PC-3 (cell line): ENCODE measurements at regions not wholly inside any gene's neighbourhood (a gene's known extent, or its start where the extent isn't known, plus 50 kb on each side); places are given as distances from the start of the nearest gene placed in this dataset.

Experiments
- ATAC-seq: fragments of 200-7000 bp; cut with Tn5 transposase; 2 replicates; pipeline ENCODE4 v1.9.1; 2020; ENCODE audit warnings: mild to moderate bottlenecking, moderate library complexity
- BruUV-seq: library from RNA; stranded (reverse); fragments of 400-500 nt; replicated peaks from 2 replicates; lab custom pipeline; 2021; lab: Mats Ljungman, UMichigan
- CTCF ChIA-PET: fragments of 300-600 bp; sonication (Branson Sonifier 250); formaldehyde crosslinking; loops from one replicate; lab custom pipeline; 2022; ENCODE audit warnings: antibody characterized with exemption; lab: Charles Lee
- POLR2A ChIA-PET: fragments of 300-600 bp; sonication (Branson Sonifier 250); formaldehyde crosslinking; loops from one replicate; lab custom pipeline; 2022; ENCODE audit warnings: antibody characterized with exemption; ENCODE audit not compliant: unreplicated experiment; lab: Charles Lee
- DNase-seq: peaks from one replicate; pipeline ENCODE4 v3.0.0-alpha.2; 2015
- H2AFZ ChIP-seq: fragments of 300-600 bp; sonication (generic); 2 replicates; pipeline ENCODE4 v1.6.0; 2016; ENCODE audit warnings: antibody characterized with exemption, low read length
- H3F3A ChIP-seq: fragments of 300-600 bp; sonication (generic); one replicate; pipeline ENCODE4 v1.6.0; 2017; ENCODE audit warnings: antibody characterized with exemption, low read length, control low read depth, mild to moderate bottlenecking; ENCODE audit not compliant: unreplicated experiment
- H3K27ac ChIP-seq: fragments of 300-600 bp; sonication (generic); 2 replicates; pipeline ENCODE4 v1.5.1; 2016; ENCODE audit warnings: mild to moderate bottlenecking, low read length
- H3K27me3 ChIP-seq: fragments of 300-600 bp; sonication (generic); 2 replicates; pipeline ENCODE4 v1.6.1; 2016; ENCODE audit warnings: low read length, mixed read lengths
- H3K36me3 ChIP-seq: fragments of 300-600 bp; sonication (generic); 2 replicates; pipeline ENCODE4 v1.6.1; 2016; ENCODE audit warnings: low read depth, mixed run types, low read length, mixed read lengths
- H3K4me1 ChIP-seq: fragments of 300-600 bp; sonication (generic); 2 replicates; pipeline ENCODE4 v1.5.1; 2016; ENCODE audit warnings: low read length; ENCODE audit not compliant: insufficient read depth
- H3K4me2 ChIP-seq: fragments of 300-600 bp; sonication (generic); 2 replicates; pipeline ENCODE4 v1.6.0; 2016; ENCODE audit warnings: low read length
- H3K4me3 ChIP-seq: fragments of 300-600 bp; sonication (generic); 2 replicates; pipeline ENCODE4 v1.5.1; 2016; ENCODE audit warnings: mild to moderate bottlenecking, low read length, mixed read lengths
- H3K79me2 ChIP-seq: fragments of 300-600 bp; sonication (generic); 2 replicates; pipeline ENCODE4 v1.6.1; 2017; ENCODE audit warnings: low read length, mixed read lengths
- H3K9ac ChIP-seq: fragments of 300-600 bp; sonication (generic); 2 replicates; pipeline ENCODE4 v1.6.0; 2016; ENCODE audit warnings: mild to moderate bottlenecking, low read length
- H3K9me2 ChIP-seq: fragments of 300-600 bp; sonication (generic); replicated peaks from 2 replicates; pipeline ENCODE4 v1.6.1; 2016; ENCODE audit warnings: mixed run types, low read length, mixed read lengths
- H3K9me3 ChIP-seq: fragments of 300-600 bp; sonication (generic); 2 replicates; pipeline ENCODE4 v1.6.1; 2016; ENCODE audit warnings: low read length, mixed read lengths
- H4K20me1 ChIP-seq: fragments of 300-600 bp; sonication (generic); 2 replicates; pipeline ENCODE4 v1.6.1; 2016; ENCODE audit warnings: low read length, mixed read lengths
- EZH2 ChIP-seq: fragments of 300-600 bp; sonication (generic); IDR thresholded peaks from one replicate; pipeline ENCODE4 v1.6.1; 2017; ENCODE audit warnings: antibody characterized with exemption, mild to moderate bottlenecking, low read length; ENCODE audit not compliant: unreplicated experiment
- EZH2phosphoT487 ChIP-seq: fragments of 300-600 bp; sonication (generic); IDR thresholded peaks from 2 replicates; pipeline ENCODE4 v1.6.1; 2018; ENCODE audit warnings: mild to moderate bottlenecking, antibody characterized with exemption, low read length, borderline replicate concordance
- intact Hi-C: fragments of 100-400 bp; cut with micrococcal nuclease; formaldehyde crosslinking; loops from 2 replicates; pipeline ENCODE4 v1.9.0; 2023
- TF ChIP-seq, protein P1 (sequence below): fragments of 300-600 bp; sonication (generic); conservative IDR thresholded peaks from 2 replicates; pipeline ENCODE4 v1.5.1; 2017; ENCODE audit warnings: antibody characterized with exemption, low read depth, mild to moderate bottlenecking, low read length

DNA sequence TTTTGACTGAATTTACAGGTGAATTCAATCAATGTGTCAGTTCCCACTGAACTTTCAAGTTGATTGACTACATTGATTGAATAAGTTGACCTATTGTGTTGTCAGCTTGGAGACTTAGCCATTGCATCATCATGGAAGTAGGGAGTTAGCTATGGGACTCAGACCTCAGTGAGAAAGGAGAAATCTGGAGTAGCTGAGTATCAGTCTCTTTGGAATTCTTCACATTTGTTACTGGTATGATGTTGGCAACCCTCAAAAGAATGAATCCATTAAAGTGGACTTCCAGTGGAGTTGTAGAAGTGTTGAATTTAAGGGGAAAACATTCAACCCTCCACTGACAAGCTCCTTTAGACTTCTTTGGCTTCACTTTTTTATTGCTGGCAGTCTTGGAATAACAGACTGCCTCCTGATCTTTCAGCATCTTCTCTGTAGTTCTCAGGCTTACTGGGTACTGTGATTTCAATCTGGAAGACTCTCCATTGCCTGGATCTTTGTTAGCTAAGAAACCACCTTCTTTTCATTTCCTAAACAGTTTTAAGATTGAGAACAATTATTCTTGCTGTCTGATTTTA is 160.3 kb upstream of the NRP1 start:
- Histone ChIP-seq H2AFZ (no peak overlapping the region), H4K20me1 (no peaks in the 10 kb centered on the region), H3F3A (no peaks in the 10 kb centered on the region), H3K9me3 (no peaks in the 10 kb centered on the region), H3K4me1 (no peaks in the 10 kb centered on the region), H3K79me2 (no peaks in the 10 kb centered on the region), H3K27ac (no peak overlapping the region), H3K9ac (no peak overlapping the region), H3K36me3 (no peaks in the 10 kb centered on the region), H3K9me2 (0 out of 2 replicates have a peak, but pooled peaks cover 7% of the 10 kb centered on the region), H3K4me3 (no peak overlapping the region), H3K27me3 (no peaks in the 10 kb centered on the region), H3K4me2 (no peak overlapping the region)
- intact Hi-C loops = no loop called here
- DNase-seq (no peak), ATAC-seq (no peak)
- POLR2A ChIA-PET = interaction anchor here (0.6 kb wide), 1 partner anchor 79 kb away, joined by 3 read pairs; no protein-coding TSS in a partner anchor
- CTCF ChIA-PET = no interaction called here
- TF ChIP-seq EZH2 (no peak), EZH2phosphoT487 (no peak)
- TF ChIP-seq, protein P1, sequence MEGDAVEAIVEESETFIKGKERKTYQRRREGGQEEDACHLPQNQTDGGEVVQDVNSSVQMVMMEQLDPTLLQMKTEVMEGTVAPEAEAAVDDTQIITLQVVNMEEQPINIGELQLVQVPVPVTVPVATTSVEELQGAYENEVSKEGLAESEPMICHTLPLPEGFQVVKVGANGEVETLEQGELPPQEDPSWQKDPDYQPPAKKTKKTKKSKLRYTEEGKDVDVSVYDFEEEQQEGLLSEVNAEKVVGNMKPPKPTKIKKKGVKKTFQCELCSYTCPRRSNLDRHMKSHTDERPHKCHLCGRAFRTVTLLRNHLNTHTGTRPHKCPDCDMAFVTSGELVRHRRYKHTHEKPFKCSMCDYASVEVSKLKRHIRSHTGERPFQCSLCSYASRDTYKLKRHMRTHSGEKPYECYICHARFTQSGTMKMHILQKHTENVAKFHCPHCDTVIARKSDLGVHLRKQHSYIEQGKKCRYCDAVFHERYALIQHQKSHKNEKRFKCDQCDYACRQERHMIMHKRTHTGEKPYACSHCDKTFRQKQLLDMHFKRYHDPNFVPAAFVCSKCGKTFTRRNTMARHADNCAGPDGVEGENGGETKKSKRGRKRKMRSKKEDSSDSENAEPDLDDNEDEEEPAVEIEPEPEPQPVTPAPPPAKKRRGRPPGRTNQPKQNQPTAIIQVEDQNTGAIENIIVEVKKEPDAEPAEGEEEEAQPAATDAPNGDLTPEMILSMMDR = no peak
- BruUV-seq = no TSS peak

DNA sequence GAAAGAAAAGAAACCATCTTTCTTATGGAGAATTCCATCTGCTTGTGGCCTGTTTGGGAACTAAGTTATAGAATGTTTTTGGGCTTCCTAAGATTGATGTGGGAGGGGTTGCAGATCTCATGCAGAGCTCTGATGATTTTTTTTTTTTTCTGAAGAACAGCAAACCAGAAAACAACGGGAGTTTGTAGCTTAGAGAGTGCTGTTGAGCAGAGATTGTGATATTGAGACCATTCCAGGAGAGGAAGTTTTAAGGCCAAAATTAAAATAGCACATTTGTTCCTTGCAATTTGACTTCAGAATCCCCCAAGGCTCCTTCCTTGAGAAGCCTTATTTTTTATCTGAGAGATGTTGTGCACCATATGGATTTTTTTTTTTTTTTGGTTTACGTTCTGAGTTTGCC is 159.5 kb upstream of the NRP1 start:
- POLR2A ChIA-PET = no interaction called here
- no peaks in the 10 kb centered on the region for H3K36me3 ChIP-seq
- no peak for TF ChIP-seq EZH2
- TF ChIP-seq, protein P1 = no peak
- no peak for TF ChIP-seq EZH2phosphoT487
- H3K4me1 ChIP-seq = no peaks in the 10 kb centered on the region
- ATAC-seq (no peak), DNase-seq (no peak)
- H3K9me3 ChIP-seq = no peaks in the 10 kb centered on the region
- 0 out of 2 replicates have a peak, but pooled peaks cover 7% of the 10 kb centered on the region for H3K9me2 ChIP-seq
- intact Hi-C loops = no loop called here
- no peaks in the 10 kb centered on the region for H4K20me1 ChIP-seq
- H3K79me2 ChIP-seq = no peaks in the 10 kb centered on the region
- no peaks in the 10 kb centered on the region for H3F3A ChIP-seq
- BruUV-seq = no TSS peak
- no peak overlapping the region for H3K27ac ChIP-seq
- H3K4me3 ChIP-seq = no peak overlapping the region
- no peak overlapping the region for H3K4me2 ChIP-seq
- H2AFZ ChIP-seq = no peak overlapping the region
- H3K27me3 ChIP-seq = no peaks in the 10 kb centered on the region
- CTCF ChIA-PET = no interaction called here
- no peak overlapping the region for H3K9ac ChIP-seq

DNA sequence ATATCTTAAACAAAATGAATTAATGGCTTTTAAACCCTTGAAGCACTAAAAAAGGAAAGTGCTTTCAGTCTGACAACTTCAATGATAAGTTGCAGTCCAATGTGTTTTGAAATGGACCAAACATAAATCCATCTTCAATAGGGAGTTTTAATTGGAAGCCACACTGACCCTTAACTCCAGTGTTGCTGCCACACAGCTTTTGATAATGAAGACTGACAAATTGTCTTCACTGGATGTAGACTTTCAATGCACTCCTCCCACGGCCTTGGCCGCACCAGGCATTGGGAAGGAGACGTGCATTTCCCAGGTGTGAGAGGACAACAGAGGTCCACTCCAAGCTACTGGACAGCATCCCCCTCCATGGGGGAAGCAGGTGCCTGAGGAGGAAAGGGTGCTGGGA is 159.0 kb upstream of the NRP1 start:
- no peak for ATAC-seq
- H3K9me2 ChIP-seq = 0 out of 2 replicates have a peak, but pooled peaks cover 7% of the 10 kb centered on the region
- no peak overlapping the region for H3K4me2 ChIP-seq
- H4K20me1 ChIP-seq = no peaks in the 10 kb centered on the region
- intact Hi-C loops = no loop called here
- H2AFZ ChIP-seq = no peak overlapping the region
- BruUV-seq = no TSS peak
- H3K9ac ChIP-seq = no peak overlapping the region
- no peaks in the 10 kb centered on the region for H3K36me3 ChIP-seq
- no peak for DNase-seq
- no peak overlapping the region for H3K4me3 ChIP-seq
- no peaks in the 10 kb centered on the region for H3K27me3 ChIP-seq
- H3K4me1 ChIP-seq = no peaks in the 10 kb centered on the region
- CTCF ChIA-PET = no interaction called here
- POLR2A ChIA-PET = no interaction called here
- H3F3A ChIP-seq = no peaks in the 10 kb centered on the region
- no peaks in the 10 kb centered on the region for H3K9me3 ChIP-seq
- H3K79me2 ChIP-seq = no peaks in the 10 kb centered on the region
- TF ChIP-seq EZH2 (no peak), EZH2phosphoT487 (no peak)
- TF ChIP-seq, protein P1 = no peak
- no peak overlapping the region for H3K27ac ChIP-seq
